Neural cell (in vitro differentiated cells): ENCODE measurements at regions not wholly inside any gene's neighbourhood (a gene's known extent, or its start where the extent isn't known, plus 50 kb on each side); places are given as distances from the start of the nearest gene placed in this dataset.

ENCODE experiments used
- H2AFZ ChIP-seq: fragments of 200-600, 300-800 bp; sonication (generic), shearing (Covaris generic); 2 replicates; pipeline ENCODE4 v1.6.0; 2014; ENCODE audit warnings: low read depth, mild to moderate bottlenecking, antibody characterized with exemption, low read length, moderate library complexity
- H3F3A ChIP-seq: fragments of 200-600 bp; shearing (Covaris generic); 2 replicates; pipeline ENCODE4 v1.6.1; 2016; ENCODE audit warnings: mild to moderate bottlenecking, moderate library complexity, mixed read lengths, antibody characterized with exemption, low read length; ENCODE audit not compliant: insufficient read depth, poor library complexity, severe bottlenecking
- H3K27ac ChIP-seq: fragments of 200-600, 300-800 bp; sonication (generic), shearing (Covaris generic); 2 replicates; pipeline ENCODE4 v1.5.1; 2014; ENCODE audit warnings: mild to moderate bottlenecking, low read length, moderate library complexity
- H3K27me3 ChIP-seq: fragments of 300-800, 200-600 bp; sonication (generic), shearing (Covaris generic); 2 replicates; pipeline ENCODE4 v1.6.0; 2014; ENCODE audit warnings: mild to moderate bottlenecking, low read depth, low read length, moderate library complexity; ENCODE audit not compliant: insufficient read depth
- H3K36me3 ChIP-seq: fragments of 300-800, 200-600 bp; sonication (generic), shearing (Covaris generic); 2 replicates; pipeline ENCODE4 v1.5.1; 2014; ENCODE audit warnings: mild to moderate bottlenecking, antibody characterized with exemption, low read length, moderate library complexity; ENCODE audit not compliant: insufficient read depth
- H3K4me2 ChIP-seq: fragments of 300-800, 200-600 bp; sonication (generic), shearing (Covaris generic); 2 replicates; pipeline ENCODE4 v1.6.0; 2014; ENCODE audit warnings: mild to moderate bottlenecking, low read length
- H3K4me3 ChIP-seq: fragments of 300-800, 200-600 bp; sonication (generic), shearing (Covaris generic); 2 replicates; pipeline ENCODE4 v1.5.1; 2014; ENCODE audit warnings: mild to moderate bottlenecking, low read length, moderate library complexity
- H3K79me2 ChIP-seq: fragments of 200-600 bp; shearing (Covaris generic); replicated peaks from 2 replicates; pipeline ENCODE4 v1.6.0; 2014; ENCODE audit warnings: mild to moderate bottlenecking, low read length, moderate library complexity; ENCODE audit not compliant: insufficient read depth
- H3K9ac ChIP-seq: fragments of 300-800, 200-600 bp; sonication (generic), shearing (Covaris generic); 2 replicates; pipeline ENCODE4 v1.6.1; 2016; ENCODE audit warnings: mild to moderate bottlenecking, low read length, mixed read lengths
- H3K9me2 ChIP-seq: fragments of 200-600 bp; shearing (Covaris generic); 2 replicates; pipeline ENCODE4 v1.6.1; 2016; ENCODE audit warnings: mild to moderate bottlenecking, low read length, mixed read lengths; ENCODE audit not compliant: insufficient read depth
- H3K9me3 ChIP-seq: fragments of 200-600, 300-800 bp; sonication (generic), shearing (Covaris generic); 2 replicates; pipeline ENCODE4 v1.6.1; 2016; ENCODE audit warnings: mild to moderate bottlenecking, mixed run types, low read length, moderate library complexity, mixed read lengths
- H4K20me1 ChIP-seq: fragments of 200-600 bp; shearing (Covaris generic); 2 replicates; pipeline ENCODE4 v1.6.1; 2016; ENCODE audit warnings: mild to moderate bottlenecking, mixed run types; ENCODE audit not compliant: insufficient read depth
- EZH2 ChIP-seq: fragments of 200-600, 300-800 bp; shearing (Covaris generic), sonication (generic); IDR thresholded peaks from 2 replicates; pipeline ENCODE4 v1.6.1; 2014; ENCODE audit warnings: antibody characterized with exemption, low read length, borderline replicate concordance, mild to moderate bottlenecking; ENCODE audit not compliant: insufficient read depth, poor library complexity, severe bottlenecking
- POLR2AphosphoS5 ChIP-seq: IDR thresholded peaks from 2 replicates; pipeline ENCODE4 v1.6.1; 2012
- RAD21 ChIP-seq: fragments of 450-650 bp; conservative IDR thresholded peaks from 2 replicates; pipeline ENCODE4 v1.6.1; 2014; ENCODE audit warnings: antibody characterized with exemption, mild to moderate bottlenecking, moderate library complexity
- SMC3 ChIP-seq: fragments of 450-650 bp; conservative IDR thresholded peaks from 2 replicates; pipeline ENCODE4 v1.6.1; 2014; ENCODE audit warnings: antibody characterized with exemption, mild to moderate bottlenecking, moderate library complexity; ENCODE audit not compliant: poor library complexity
- TF ChIP-seq, protein P1 (sequence below): IDR thresholded peaks from 2 replicates; pipeline ENCODE4 v1.6.1; 2012; ENCODE audit warnings: borderline replicate concordance
- TF ChIP-seq, protein P2 (sequence below): fragments of 450-650 bp; IDR thresholded peaks from 2 replicates; pipeline ENCODE4 v1.5.1; 2014; ENCODE audit warnings: antibody characterized with exemption, mild to moderate bottlenecking, moderate library complexity; ENCODE audit not compliant: poor library complexity, severe bottlenecking

DNA sequence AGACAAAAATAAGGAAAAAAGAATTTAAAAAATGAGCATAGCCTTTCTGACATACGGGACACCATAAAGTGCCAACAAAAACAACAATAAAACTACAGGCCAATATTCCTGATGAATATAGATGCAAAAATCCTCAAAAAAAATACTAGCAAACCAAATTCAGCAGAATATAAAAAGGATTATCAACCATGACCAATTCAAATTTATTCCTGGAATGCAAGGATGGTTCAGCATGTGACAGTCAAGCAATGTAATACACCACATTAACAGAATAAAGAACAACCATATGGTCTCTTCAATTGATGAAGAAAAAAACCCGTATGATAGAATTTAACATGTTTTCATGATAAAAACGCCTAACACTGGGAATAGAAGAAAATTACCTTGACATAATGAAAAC lies 341.7 kb downstream of the PYDC2 start:
- Histone ChIP-seq H3K79me2 (no peaks in the 10 kb centered on the region), H4K20me1 (no peaks in the 10 kb centered on the region), H3F3A (no peaks in the 10 kb centered on the region), H3K9ac (no peak overlapping the region), H3K4me2 (no peak overlapping the region), H3K27ac (no peak overlapping the region), H3K9me2 (no peaks in the 10 kb centered on the region), H3K36me3 (no peaks in the 10 kb centered on the region), H3K4me3 (no peak overlapping the region), H2AFZ (no peak overlapping the region), H3K27me3 (no peaks in the 10 kb centered on the region), H3K9me3 (peaks cover 9% of the 10 kb centered on the region)
- TF ChIP-seq, protein P1, sequence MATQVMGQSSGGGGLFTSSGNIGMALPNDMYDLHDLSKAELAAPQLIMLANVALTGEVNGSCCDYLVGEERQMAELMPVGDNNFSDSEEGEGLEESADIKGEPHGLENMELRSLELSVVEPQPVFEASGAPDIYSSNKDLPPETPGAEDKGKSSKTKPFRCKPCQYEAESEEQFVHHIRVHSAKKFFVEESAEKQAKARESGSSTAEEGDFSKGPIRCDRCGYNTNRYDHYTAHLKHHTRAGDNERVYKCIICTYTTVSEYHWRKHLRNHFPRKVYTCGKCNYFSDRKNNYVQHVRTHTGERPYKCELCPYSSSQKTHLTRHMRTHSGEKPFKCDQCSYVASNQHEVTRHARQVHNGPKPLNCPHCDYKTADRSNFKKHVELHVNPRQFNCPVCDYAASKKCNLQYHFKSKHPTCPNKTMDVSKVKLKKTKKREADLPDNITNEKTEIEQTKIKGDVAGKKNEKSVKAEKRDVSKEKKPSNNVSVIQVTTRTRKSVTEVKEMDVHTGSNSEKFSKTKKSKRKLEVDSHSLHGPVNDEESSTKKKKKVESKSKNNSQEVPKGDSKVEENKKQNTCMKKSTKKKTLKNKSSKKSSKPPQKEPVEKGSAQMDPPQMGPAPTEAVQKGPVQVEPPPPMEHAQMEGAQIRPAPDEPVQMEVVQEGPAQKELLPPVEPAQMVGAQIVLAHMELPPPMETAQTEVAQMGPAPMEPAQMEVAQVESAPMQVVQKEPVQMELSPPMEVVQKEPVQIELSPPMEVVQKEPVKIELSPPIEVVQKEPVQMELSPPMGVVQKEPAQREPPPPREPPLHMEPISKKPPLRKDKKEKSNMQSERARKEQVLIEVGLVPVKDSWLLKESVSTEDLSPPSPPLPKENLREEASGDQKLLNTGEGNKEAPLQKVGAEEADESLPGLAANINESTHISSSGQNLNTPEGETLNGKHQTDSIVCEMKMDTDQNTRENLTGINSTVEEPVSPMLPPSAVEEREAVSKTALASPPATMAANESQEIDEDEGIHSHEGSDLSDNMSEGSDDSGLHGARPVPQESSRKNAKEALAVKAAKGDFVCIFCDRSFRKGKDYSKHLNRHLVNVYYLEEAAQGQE = no peak
- TF ChIP-seq RAD21 = no peak
- no peak for TF ChIP-seq POLR2AphosphoS5
- TF ChIP-seq, protein P2, sequence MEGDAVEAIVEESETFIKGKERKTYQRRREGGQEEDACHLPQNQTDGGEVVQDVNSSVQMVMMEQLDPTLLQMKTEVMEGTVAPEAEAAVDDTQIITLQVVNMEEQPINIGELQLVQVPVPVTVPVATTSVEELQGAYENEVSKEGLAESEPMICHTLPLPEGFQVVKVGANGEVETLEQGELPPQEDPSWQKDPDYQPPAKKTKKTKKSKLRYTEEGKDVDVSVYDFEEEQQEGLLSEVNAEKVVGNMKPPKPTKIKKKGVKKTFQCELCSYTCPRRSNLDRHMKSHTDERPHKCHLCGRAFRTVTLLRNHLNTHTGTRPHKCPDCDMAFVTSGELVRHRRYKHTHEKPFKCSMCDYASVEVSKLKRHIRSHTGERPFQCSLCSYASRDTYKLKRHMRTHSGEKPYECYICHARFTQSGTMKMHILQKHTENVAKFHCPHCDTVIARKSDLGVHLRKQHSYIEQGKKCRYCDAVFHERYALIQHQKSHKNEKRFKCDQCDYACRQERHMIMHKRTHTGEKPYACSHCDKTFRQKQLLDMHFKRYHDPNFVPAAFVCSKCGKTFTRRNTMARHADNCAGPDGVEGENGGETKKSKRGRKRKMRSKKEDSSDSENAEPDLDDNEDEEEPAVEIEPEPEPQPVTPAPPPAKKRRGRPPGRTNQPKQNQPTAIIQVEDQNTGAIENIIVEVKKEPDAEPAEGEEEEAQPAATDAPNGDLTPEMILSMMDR = no peak

DNA sequence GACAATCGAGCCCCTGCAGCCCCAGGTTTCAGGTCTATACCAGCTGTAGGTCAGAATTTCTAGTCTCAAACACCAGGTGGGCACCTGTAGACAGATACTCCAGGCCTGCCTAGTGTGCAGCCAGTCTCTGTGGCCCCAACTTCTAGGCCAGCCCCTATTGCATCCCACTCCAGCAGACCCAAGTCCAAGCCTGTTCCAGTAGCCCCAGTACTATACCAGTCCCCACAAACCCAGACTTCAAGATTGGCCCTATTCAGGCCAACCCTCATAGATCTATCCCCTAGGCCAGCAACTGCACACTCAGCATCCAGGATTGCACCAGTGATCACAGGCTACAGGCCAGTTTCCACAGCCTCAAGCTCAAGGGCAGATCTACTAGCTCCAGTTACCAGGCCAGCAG lies 344.0 kb downstream of the PYDC2 start:
- no peaks in the 10 kb centered on the region for H3K9me2 ChIP-seq
- H3K9me3 ChIP-seq = peaks cover 9% of the 10 kb centered on the region
- no peaks in the 10 kb centered on the region for H3K36me3 ChIP-seq
- no peaks in the 10 kb centered on the region for H4K20me1 ChIP-seq
- no peaks in the 10 kb centered on the region for H3K27me3 ChIP-seq
- no peak overlapping the region for H3K27ac ChIP-seq
- no peaks in the 10 kb centered on the region for H3K79me2 ChIP-seq
- no peak overlapping the region for H3K4me3 ChIP-seq
- H3K4me2 ChIP-seq = no peak overlapping the region
- TF ChIP-seq RAD21 (no peak), SMC3 (no peak), POLR2AphosphoS5 (no peak), EZH2 (no peak)
- TF ChIP-seq, protein P2 = no peak
- H2AFZ ChIP-seq = no peak overlapping the region
- H3K9ac ChIP-seq = no peak overlapping the region
- no peaks in the 10 kb centered on the region for H3F3A ChIP-seq

DNA sequence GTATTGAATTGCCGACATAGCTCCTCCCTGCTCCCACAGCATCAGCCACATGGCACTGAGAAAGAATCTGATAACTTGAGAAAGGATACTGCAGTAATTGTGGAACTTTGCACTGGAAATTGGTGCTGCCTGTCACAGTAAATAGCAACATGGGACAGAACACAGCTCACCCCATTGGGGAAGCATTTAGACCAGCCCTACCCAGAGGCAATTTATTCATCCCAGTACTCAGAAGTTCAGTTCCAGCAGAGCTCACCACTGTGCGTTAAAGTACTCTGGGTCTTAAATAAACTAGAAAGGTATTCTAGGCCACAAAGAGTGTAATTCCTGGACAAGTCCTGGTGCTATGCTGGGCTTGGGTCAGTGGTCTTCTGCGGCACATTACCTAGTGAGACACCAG lies 347.1 kb downstream of the PYDC2 start:
- Histone ChIP-seq H3K36me3 (no peaks in the 10 kb centered on the region), H4K20me1 (no peaks in the 10 kb centered on the region), H3K27me3 (no peaks in the 10 kb centered on the region), H3K27ac (no peak overlapping the region), H2AFZ (no peak overlapping the region), H3K9ac (no peak overlapping the region), H3K9me3 (peaks cover 6% of the 10 kb centered on the region), H3K9me2 (no peaks in the 10 kb centered on the region), H3K4me3 (no peak overlapping the region), H3F3A (no peaks in the 10 kb centered on the region), H3K79me2 (no peaks in the 10 kb centered on the region), H3K4me2 (no peak overlapping the region)
- no peak for TF ChIP-seq EZH2
